GM12891 (cell line): ENCODE measurements at regions not wholly inside any gene's neighbourhood (a gene's known extent, or its start where the extent isn't known, plus 50 kb on each side); places are given as distances from the start of the nearest gene placed in this dataset.
"Not testable (repeated sequence)": the region's sequence is repeated elsewhere in the genome, so short reads cannot be mapped to it uniquely, and the experiment has no call there.

Experiments used
- DNase-seq: peaks from one replicate; pipeline ENCODE4 v3.0.0; 2011; ENCODE audit warnings: low spot score; ENCODE audit not compliant: insufficient read length
- FAIRE-seq: peaks from 2 replicates; lab custom pipeline; 2011; peaks lifted over from hg19 to GRCh38; lab: Jason Lieb, UNC
- PAX5 ChIP-seq: IDR thresholded peaks from 2 replicates; pipeline ENCODE4 v1.6.1; 2011; ENCODE audit warnings: low read length, moderate library complexity, mild to moderate bottlenecking; ENCODE audit not compliant: insufficient read depth, severe bottlenecking
- POLR2A ChIP-seq: IDR thresholded peaks from 2 replicates; pipeline ENCODE4 v1.6.1; 2011; ENCODE audit warnings: low read depth, low read length, control low read depth
- POLR2AphosphoS5 ChIP-seq: IDR thresholded peaks from 2 replicates; pipeline ENCODE4 v1.6.1; 2011; ENCODE audit warnings: low read depth, low read length, control low read depth
- POU2F2 ChIP-seq: IDR thresholded peaks from 2 replicates; pipeline ENCODE4 v1.6.1; 2011; ENCODE audit warnings: low read depth, mild to moderate bottlenecking, control low read depth, low read length, moderate library complexity
- SPI1 ChIP-seq: IDR thresholded peaks from 2 replicates; pipeline ENCODE4 v1.6.1; 2011; ENCODE audit warnings: low read depth, low read length, control low read depth
- TAF1 ChIP-seq: IDR thresholded peaks from 2 replicates; pipeline ENCODE4 v1.6.1; 2011; ENCODE audit warnings: low read depth, low read length, control low read depth

GRCh38 chr9:33623658-33624586 is 99.9 kb downstream of the ANKRD18B start:
- DNase-seq: peak; percentile 57
- FAIRE-seq: peak; percentile 97
- no peak for TF ChIP-seq SPI1
- TF ChIP-seq POLR2A: no peak
- no peak for TF ChIP-seq POLR2AphosphoS5
- no peak for TF ChIP-seq TAF1
- TF ChIP-seq POU2F2: no peak
- TF ChIP-seq PAX5: no peak

- not testable (repeated sequence) for DNase-seq, FAIRE-seq
Observed at GRCh38 chr9:33628318-33628717, 104.3 kb downstream of the ANKRD18B start.

GRCh38 chr9:33628865-33629410 is 104.9 kb downstream of the ANKRD18B start:
- FAIRE-seq (no peak), DNase-seq (no peak)
- TF ChIP-seq POLR2AphosphoS5 (no peak), PAX5 (no peak), TAF1 (no peak), POU2F2 (no peak), POLR2A (no peak), SPI1 (no peak)

- no peak for FAIRE-seq
- TF ChIP-seq SPI1 (no peak), TAF1 (no peak), PAX5 (no peak), POLR2AphosphoS5 (no peak)
- DNase-seq: no peak
Observed at GRCh38 chr9:33633636-33634035, 109.6 kb downstream of the ANKRD18B start.

GRCh38 chr9:33637881-33638280 is 113.8 kb downstream of the ANKRD18B start:
- TF ChIP-seq POLR2A (no peak), POU2F2 (no peak), POLR2AphosphoS5 (no peak), SPI1 (no peak), PAX5 (no peak), TAF1 (no peak)
- FAIRE-seq: no peak
- DNase-seq: no peak

- FAIRE-seq: no peak
- DNase-seq: no peak
- TF ChIP-seq TAF1 (no peak), POLR2A (no peak), POLR2AphosphoS5 (no peak), POU2F2 (no peak), PAX5 (no peak), SPI1 (no peak)
Observed at GRCh38 chr9:33638391-33638915, 114.4 kb downstream of the ANKRD18B start.

- TF ChIP-seq PAX5 (no peak), POU2F2 (no peak), POLR2AphosphoS5 (no peak), TAF1 (no peak), POLR2A (no peak)
- DNase-seq (no peak), FAIRE-seq (no peak)
Observed at GRCh38 chr9:33645706-33646105, 121.7 kb downstream of the ANKRD18B start.

GRCh38 chr9:33649463-33649862 is 125.4 kb downstream of the ANKRD18B start:
- TF ChIP-seq SPI1 (no peak), TAF1 (no peak), POU2F2 (no peak), POLR2A (no peak), PAX5 (no peak), POLR2AphosphoS5 (no peak)
- no peak for DNase-seq
- FAIRE-seq: no peak

GRCh38 chr9:33651125-33651524 is 127.1 kb downstream of the ANKRD18B start:
- FAIRE-seq (no peak), DNase-seq (no peak)
- no peak for TF ChIP-seq PAX5
- TF ChIP-seq TAF1: no peak
- TF ChIP-seq POLR2AphosphoS5: no peak
- no peak for TF ChIP-seq SPI1
- no peak for TF ChIP-seq POLR2A
- no peak for TF ChIP-seq POU2F2

- TF ChIP-seq POLR2A: no peak
- no peak for TF ChIP-seq POLR2AphosphoS5
- no peak for TF ChIP-seq PAX5
- TF ChIP-seq TAF1: no peak
- peak; percentile 26 for TF ChIP-seq SPI1
- DNase-seq: no peak
- FAIRE-seq: no peak
Observed at GRCh38 chr9:33659921-33660320, 135.4 kb upstream of the PRSS3 start.
